ENCODE measurements at regions not wholly inside any gene's neighbourhood (a gene's known extent, or its start where the extent isn't known, plus 50 kb on each side); places are given as distances from the start of the nearest gene placed in this dataset.

DNA sequence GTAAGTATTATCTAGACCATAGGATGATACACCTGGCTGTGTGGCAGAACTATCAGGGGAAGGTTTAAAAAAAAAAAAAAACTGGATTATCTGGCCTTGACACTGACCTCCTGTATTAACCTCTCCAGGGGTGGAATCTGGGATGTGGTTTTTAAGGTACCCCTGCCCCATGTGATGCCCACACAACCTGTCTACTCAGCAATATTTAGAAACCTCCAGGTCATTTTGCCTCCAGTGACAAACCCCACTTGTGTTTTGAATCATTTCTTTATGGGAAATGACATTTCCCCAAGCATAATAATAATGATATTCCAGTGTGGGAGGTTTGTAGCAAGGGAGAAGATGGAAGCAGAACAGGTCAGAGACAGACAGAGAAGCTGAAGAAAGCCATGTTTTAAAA, 179.1 kb downstream of the RSL24D1 start:
- no peak for DNase-seq (ENCODE audit: low spot score)

DNA sequence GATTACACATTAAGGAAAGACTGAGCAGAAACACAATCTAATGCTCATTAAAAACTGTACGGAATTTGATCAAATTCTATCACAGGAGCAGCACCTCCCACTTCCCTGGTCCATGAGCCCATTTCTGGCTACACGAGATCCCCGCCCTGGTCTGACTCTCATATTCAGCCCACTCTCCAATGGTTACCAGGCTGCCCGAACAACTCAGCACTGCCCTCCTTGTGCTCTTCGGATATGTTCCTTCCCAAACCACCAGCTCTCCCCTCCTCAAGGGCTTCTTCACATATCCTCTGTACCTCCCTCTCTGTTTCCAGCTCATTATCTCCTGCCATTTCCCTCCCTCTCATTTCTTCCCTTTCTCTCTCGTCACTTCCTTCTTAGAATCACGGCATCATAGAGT, 180.5 kb downstream of the RSL24D1 start:
- DNase-seq (ENCODE audit: low spot score): no peak

DNA sequence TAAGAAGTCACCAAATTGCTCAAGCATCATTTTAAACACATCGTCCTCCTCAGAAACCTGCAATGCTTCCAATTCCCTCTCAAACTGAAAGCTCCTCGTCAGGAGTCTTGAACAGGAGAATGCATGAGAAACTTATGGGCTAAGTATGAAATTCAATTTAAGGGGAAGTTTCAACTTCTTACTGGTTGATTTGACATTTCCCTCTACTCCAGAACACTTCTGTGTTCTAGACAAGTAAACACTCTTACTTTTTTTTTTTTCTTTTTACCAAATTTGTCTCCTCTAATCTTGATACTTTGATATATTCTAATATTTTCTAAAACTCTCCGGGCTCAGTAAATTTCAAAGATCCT, 181.7 kb downstream of the RSL24D1 start:
- DNase-seq (ENCODE audit: low spot score): no peak

DNA sequence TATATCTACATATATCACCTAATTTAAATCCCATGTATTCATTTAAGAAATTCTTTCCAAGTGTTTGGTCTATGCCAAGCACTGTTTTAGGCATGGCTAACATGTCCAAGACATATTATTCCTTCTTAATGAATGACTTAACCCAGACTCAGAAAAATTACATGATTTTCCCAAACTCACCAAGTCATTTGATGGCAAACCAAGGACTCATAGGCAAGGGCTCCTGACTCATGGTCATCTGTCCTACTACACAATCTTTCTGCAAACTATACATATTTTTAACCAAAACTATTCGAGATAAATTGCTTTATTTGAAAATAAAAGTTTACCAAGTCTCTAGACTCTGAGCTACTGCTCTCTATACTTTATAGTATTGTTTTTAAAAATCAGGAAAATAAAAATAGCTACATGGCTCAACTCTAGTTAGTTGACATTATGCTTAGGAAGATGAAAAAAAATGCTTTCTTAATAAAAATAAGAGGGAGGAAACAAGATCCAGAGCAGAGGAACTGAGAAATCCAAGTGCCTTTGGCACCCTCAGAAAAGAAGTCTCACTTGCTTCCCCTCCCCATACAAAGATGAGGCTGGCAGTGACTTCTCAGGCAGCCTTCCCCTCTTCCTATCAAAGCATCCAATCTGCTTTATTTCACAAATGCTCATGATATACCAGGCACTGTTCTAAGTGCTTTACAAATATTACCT, 182.2 kb downstream of the RSL24D1 start:
- no peak for DNase-seq (ENCODE audit: low spot score)

DNA sequence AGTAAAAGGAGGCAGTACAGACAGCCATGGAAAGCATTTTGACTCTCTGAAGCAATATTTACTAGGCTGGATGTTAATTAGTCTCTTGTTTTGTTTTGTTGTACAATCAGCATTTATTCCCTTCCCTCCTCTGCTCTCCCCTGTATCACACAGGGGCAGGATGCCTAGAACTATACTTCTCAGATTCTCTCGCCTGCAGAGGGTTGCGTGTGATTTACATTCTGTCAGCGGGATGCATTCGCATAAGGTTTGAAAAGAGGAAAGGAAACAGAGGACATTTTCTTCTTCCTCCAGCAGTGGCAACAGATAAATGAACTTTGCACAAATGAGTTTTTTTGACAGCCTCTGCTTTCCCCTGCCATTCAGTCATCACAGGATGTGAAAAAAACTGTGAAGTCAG, 188.3 kb downstream of the RSL24D1 start:
- DNase-seq (ENCODE audit: low spot score): no peak

DNA sequence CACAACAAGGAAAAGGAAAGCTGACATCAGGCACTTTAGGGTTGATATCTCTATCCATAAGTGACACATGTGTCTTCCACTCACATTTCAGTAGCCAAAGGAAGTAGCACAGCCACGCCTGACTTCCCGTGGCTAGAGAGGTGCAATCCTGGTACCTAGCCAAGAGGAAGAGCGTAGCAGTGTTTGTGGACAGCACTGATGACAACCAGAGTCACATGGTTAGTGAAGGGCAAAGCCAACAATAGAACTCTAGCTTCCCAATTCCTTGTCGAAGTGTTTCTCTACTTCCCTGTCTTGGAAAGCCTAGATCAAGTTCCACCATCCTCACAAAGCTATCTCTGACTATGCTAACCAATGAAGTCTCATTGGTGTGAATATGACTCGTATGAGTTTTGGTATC, 189.2 kb downstream of the RSL24D1 start:
- no peak for DNase-seq (ENCODE audit: low spot score)

DNA sequence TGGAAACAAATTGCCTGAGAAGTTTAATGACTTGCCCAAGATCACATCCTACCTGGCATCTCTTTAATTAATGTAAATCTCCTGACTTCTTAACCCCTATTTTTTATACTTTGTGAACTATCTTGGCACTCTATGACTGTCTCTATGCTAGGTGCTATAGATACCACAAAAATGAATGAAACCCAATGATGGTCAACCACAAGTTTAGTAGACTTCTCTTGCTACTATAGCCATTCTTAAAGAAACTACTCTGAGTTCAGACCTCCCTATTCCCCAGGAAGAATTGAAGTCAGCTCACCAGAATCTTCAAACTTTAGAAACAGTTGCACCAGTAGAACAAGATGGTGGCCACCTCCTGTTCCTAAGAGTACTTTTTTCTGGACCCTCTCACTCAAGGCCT, 191.1 kb downstream of the RSL24D1 start:
- DNase-seq (ENCODE audit: low spot score): no peak

DNA sequence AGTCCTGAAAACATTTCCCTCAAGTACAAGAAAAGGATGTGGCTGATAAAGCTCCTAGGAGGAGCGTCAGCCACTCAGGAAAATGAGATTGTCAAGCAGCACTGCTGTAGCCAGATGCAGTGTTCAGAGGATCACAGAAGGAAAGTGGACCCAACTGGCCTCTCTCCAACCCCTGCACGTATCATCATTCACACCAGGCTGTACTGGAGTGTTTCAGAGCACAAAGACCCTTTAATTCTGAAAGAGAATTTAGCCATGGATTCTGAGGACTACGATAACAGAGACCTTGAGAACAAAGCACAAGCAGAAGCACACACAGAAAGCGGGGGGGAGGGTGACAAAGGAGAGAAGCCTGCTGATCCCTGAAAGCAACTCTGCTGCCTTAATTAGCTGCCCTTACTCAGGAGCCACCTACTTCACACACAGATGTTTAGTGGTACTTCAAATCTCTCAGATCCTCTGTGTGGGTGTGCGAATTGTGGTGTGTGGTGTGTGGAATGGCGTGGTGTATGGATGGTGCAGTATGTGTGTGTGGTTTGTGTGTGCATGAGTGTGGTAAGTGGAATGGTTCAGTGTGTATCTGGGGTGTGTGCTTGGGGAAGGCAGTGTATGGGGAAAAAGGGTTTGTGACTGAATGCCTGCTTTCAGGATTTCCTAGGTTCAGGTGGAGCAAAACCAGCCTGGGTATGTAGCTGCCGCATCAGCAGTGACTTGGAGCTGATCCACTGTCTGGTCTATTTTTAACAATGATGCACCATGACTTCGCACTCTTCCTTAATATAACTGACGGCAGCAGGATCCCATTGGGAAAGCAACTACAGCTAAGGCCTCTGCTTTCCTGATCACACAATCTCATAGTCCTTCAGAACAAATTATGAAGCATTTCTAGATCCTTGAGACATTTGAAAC, 192.5 kb downstream of the RSL24D1 start:
- no peak for DNase-seq (ENCODE audit: low spot score)

DNA sequence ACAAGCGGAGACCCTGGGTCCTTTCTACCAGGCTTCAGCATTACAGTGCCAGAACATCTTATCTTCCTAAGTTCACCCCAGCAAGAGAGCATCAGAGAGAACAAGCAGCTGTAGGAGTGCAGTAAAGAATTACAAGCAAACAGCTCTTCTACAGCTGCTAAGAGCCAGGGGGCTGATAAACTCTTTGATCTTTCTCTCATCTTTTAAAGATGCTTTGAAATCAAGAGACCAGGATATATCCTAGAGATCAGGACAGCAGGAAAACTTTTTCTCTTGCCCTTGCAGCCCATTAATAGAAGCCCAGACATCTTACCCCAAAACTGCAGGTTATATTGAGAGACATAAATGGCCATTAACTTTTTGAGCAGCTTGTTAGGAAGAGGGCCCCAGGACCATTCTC, 198.1 kb downstream of the RSL24D1 start:
- DNase-seq (ENCODE audit: low spot score): no peak

DNA sequence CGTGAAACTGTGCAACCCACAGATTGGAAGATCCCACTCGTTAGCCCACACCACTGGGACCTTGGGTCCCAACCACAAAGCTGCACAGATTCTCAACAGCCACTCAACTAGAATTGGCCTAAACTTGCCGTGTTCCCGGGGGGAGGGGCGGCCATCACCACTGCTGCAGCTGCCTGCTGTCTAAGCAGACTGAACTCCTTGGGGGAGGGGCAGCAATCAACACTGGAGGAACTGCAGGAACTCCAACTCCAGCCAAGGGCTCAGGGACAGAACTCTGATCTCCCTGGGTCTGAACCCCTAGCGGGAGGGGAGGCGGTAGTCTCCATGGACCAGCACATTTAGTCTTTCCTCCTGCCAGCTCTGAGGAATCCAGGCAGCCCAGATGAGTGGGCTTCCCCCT, 205.9 kb downstream of the RSL24D1 start:
- no peak for DNase-seq (ENCODE audit: low spot score)

DNA sequence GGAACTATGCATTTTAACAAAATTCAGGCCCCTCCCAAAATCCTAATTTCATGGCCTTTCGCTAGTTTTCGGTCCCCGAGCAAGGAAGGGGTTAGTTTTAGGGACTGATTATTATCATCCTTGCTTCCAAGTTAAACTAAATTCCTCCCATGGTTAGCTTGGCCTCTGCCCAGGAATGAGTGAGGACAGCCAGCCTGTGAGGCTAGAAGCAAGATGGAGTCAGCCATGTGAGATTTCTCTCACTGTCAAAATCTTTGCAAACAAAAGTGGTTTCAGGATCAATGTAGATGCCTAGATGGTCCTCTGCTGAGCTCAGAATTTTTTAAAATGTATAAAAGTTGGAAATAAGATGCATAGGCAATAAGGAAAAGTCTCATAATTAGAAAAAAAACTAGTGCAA, 208.9 kb downstream of the RSL24D1 start:
- DNase-seq (ENCODE audit: low spot score): no peak

DNA sequence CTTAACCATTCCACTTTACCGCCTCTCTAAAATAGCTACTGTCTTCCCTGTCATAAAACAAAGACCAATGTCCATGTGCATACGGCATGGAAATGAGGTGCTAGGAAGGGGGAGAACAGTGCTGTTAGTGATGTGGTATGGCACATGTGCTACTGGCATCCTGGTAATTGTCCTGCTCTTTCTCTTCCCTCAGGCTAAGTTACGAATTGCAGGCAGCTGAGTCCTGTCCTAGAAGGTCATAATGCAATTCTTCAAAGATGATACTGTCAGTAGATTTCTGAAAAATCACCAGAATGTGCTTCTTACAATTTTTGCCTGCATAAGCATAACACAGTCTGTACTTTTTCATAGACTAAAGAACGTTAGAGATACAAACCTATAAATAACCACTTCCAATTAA, 216.8 kb downstream of the RSL24D1 start:
- DNase-seq (ENCODE audit: low spot score): no peak

DNA sequence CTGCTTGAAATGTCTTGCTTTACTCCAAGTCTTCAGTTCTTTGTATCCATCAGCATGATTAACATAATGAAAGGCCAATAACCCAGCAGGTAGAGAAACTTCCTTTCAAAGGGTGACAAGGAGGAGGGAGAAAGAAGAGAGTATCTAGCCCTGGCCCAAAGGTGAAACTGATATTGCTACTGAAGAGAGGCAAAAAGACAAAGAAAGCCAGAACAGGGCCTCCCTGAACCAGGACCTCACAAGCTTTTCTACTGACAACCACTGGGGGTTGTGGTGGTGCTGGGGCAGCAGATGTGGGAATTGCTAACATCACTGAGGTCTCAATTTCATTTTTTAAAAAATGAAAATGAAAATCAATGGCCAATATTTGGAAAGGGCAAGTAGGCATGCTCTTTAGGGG, 234.1 kb downstream of the RSL24D1 start:
- no peak for DNase-seq (ENCODE audit: low spot score)

DNA sequence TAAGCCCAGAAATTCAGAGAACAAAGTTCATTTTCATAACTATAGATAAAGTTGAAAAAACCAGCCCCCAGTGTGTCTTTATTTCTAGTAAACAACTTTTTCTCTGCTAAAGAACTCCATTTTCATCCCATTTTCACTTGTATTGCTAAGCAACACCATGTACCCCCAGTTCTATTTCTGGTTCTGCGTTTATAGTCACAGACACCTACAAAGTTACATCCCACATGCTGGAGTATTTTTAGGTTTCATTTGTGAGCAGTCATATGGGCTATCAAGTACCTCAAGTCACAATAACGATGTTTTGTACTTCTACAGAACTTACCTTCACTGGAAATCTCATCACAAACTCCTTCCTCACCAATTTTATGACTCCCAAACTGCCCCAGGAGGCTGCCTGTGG, 236.5 kb downstream of the RSL24D1 start:
- DNase-seq (ENCODE audit: low spot score): no peak

DNA sequence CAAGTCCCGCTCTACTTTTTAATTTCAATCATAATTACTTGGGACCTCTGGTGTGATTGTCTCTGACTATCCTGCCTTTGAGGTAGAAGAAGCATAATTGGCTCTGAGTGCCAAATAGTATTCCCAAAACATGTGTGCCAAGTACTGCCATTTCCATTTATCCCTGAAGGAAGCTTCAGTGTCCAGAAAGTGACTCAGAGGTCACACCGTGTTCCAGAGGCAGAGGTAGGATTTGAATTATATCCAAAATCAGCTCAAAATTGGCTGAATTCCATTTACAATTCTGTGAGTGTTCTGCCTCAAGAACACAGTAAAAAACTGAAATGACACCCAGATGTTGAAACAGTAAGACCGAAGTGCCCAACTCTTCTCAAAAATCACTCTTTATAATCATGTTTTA, 255.3 kb downstream of the RSL24D1 start:
- no peak for DNase-seq (ENCODE audit: low spot score)

DNA sequence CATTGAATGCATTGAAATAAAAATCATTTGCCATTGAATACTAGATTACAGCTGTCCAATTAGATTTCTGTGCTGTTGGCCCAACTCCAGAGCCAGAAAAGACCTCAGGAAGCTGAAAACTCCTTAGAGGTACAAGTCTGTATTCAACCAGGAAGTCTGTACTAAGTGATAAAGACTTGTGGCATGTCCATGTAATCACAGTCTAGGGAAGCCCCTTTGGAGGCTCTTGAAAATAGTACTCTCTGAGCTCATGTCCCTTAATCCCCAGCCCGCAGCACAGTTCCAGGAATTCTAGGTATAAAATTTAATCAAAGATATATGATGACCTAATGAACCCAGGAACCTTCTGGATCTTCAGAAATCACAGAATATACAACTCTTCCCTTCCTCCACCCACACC, 279.4 kb downstream of the RSL24D1 start:
- DNase-seq (ENCODE audit: low spot score): no peak

DNA sequence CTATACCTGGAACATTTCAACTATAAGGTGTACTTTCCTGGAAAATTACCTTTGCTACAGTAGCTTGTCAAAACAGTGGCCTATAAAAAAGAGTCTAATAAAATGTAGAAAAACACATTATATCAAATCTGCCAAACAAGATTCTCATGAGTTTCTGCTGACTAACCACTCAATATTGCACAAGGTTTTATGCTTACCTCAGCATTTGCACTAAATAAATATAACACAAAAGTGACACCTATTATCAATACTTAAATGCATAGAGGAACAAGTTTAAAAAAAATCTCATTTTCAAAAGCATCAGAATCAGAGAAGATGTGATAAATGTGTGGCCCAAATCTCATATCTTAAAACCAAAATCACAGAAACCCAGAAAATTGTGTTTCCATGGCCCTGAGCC, 281.4 kb downstream of the RSL24D1 start:
- no peak for DNase-seq (ENCODE audit: low spot score)

DNA sequence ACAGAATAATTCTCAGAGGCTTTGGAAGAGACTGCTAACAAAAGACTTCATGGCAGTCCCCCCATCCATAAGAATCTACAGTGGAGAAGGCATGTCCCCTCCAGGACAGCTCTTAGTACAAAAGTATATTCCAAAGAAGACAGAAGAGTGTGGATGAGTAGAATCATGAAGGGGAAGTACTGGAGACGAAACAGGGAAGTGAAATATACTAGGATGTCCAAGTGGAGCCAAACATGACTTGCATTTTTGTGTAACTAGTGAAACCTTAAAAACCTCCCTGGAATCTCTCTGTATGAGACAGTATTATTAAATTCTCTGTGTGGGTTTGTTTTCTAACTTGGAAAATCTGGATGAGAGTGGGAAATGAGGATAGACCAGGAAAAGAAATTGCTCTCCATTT, 312.4 kb downstream of the RSL24D1 start:
- no peak for DNase-seq (ENCODE audit: low spot score)

DNA sequence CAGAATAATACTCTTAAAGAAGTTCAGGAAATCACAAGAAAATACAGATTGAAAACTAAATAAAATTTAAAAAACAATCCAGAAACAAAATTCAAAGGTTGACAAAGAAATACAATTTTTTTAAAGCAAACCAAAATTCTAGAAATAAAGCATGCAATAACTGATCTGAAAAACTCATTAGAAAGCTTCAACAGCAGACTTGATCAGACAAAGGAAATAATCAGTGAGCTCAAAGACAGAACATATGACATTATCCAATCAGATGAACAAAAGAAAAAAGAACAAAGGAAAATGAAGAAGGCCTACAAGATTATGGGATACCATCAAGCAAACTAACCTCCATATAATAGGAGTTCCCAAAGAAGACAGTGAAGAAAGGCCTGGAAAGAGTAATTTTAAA, 336.8 kb downstream of the RSL24D1 start:
- no peak for DNase-seq (ENCODE audit: low spot score)

DNA sequence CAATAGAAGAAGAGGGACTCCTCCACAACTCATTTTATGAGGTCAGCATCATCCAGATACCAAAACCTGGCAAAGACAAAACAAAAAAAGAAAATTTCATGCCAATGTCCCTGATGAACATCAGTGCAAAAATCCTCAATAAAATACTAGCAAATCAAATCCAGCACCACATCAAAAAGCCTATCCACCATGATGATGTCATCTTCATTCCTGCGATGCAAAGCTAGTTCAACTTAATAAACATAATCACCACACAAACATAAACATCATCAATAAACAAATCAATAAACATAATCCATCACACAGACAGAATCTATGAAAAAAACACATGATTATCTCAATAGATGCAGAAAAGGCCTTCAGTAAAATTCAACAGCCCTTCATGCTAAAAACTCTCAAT, 342.1 kb downstream of the RSL24D1 start:
- DNase-seq (ENCODE audit: low spot score): no peak

DNA sequence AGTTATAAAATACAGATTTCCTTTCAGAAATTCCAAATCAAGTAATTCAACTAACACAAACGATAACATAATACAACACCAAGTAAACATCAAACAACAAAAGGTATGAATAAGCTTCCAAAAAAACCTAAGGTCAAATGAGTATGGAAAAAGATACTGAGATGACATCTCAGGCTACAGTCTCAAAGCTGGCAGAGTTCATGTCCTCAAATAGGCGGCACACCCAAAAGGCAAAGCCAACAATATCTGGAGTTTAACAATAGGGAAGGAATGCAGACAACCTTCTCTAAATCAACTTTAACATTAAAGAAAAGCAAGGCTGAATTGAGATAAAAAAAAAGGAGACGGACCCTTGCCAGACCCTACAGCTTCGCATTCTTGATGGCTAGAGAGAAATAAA, 346.6 kb downstream of the RSL24D1 start:
- no peak for DNase-seq (ENCODE audit: low spot score)

DNA sequence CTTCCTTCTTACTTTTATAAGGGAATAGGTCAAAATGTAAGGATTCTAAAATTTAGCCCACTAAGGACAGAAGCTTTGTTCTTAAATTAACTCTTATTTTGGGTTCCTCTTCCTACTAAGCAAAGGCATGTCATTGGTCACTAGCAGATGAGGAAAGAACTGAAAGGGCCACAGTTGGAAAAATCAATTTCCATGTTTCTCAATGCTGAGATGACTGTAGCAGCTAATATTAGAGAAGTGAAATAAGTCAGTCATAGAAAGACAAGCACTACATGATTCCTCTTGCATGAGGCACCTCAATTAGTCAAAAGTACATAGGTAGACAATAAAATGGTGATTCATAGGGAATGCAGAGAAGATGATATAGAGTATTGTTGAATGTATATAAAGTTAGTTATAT, 353.7 kb downstream of the RSL24D1 start:
- no peak for DNase-seq (ENCODE audit: low spot score)

DNA sequence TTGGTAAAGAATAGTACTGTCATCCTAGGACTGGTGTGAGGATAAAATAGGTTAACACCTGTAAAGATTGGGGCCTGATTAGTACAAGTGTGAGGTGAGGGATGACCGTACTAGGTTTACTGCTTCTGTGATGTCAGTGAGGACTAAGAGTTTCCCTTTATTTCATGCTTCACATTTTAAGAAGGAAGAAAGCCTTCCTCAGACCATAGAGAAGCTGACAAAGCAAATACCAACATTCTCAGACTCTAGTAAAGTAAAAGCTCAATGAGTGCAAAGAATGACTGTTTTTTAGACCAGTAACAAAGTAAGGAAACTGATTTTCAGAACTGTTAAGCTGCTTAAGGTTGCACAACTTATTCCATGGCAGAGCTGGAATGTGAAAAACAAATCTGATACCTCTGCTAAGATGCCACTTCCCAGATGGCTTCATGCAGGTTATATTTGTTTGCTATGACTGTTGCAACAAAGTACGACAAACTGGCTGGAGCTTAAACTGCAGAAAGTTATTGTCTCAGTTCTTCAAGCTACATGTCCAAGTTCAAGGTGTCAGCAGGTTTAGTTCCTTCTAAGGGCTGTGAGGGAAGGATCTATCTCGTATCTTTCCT, 354.9 kb downstream of the RSL24D1 start:
- DNase-seq (ENCODE audit: low spot score): no peak
